Trophoblast cell (in vitro differentiated cells and primary cell): ENCODE measurements at regions not wholly inside any gene's neighbourhood (a gene's known extent, or its start where the extent isn't known, plus 50 kb on each side); places are given as distances from the start of the nearest gene placed in this dataset.

Source experiments
- DNase-seq, 2 donors: peaks; one replicate each; pipeline ENCODE4 v3.0.0-alpha.2; 2016
- H2AFZ ChIP-seq: 2 replicates; pipeline ENCODE4 v1.6.1; 2013; ENCODE audit warnings: low read length, moderate library complexity, mild to moderate bottlenecking; ENCODE audit not compliant: insufficient read depth, poor library complexity
- H2AK5ac ChIP-seq: 2 replicates; pipeline ENCODE4 v1.6.1; 2013; ENCODE audit warnings: mild to moderate bottlenecking, low read length
- H2BK120ac ChIP-seq: 2 replicates; pipeline ENCODE4 v1.6.1; 2013; ENCODE audit warnings: low read length, mild to moderate bottlenecking, moderate library complexity; ENCODE audit not compliant: insufficient read depth, poor library complexity
- H2BK12ac ChIP-seq: 2 replicates; pipeline ENCODE4 v1.6.1; 2013; ENCODE audit warnings: mild to moderate bottlenecking, low read length, moderate library complexity
- H2BK5ac ChIP-seq: 2 replicates; pipeline ENCODE4 v1.6.1; 2013; ENCODE audit warnings: low read length, low read depth, moderate library complexity, mild to moderate bottlenecking; ENCODE audit not compliant: poor library complexity
- H3K14ac ChIP-seq: 2 replicates; pipeline ENCODE4 v1.6.1; 2013; ENCODE audit warnings: mild to moderate bottlenecking, low read length
- H3K18ac ChIP-seq: 2 replicates; pipeline ENCODE4 v1.6.1; 2013; ENCODE audit warnings: mild to moderate bottlenecking, low read length
- H3K23ac ChIP-seq: 2 replicates; pipeline ENCODE4 v1.6.1; 2013; ENCODE audit warnings: low read length
- H3K27ac ChIP-seq: 2 replicates; pipeline ENCODE4 v1.5.1; 2013; ENCODE audit warnings: low read depth, mild to moderate bottlenecking, inconsistent platforms, low read length, moderate library complexity
- H3K27me3 ChIP-seq: 2 replicates; pipeline ENCODE4 v1.6.1; 2013; ENCODE audit warnings: inconsistent platforms, mild to moderate bottlenecking, low read length, moderate library complexity; ENCODE audit not compliant: insufficient read depth
- H3K36me3 ChIP-seq, 2 experiments: 1 replicate in 1 of 2; 2 replicates in 1 of 2; pipeline ENCODE4 v1.6.1; 2013; ENCODE audit warnings: low read length in 2 of 2, mild to moderate bottlenecking in 2 of 2, moderate library complexity in 1 of 2; ENCODE audit not compliant: insufficient read depth in 2 of 2, control insufficient read depth in 1 of 2
- H3K4ac ChIP-seq: 2 replicates; pipeline ENCODE4 v1.6.1; 2013; ENCODE audit warnings: low read depth, mild to moderate bottlenecking, low read length, moderate library complexity
- H3K4me1 ChIP-seq, 2 experiments: 1 replicate in 1 of 2; 2 replicates in 1 of 2; pipeline ENCODE4 v1.6.1; 2013; ENCODE audit warnings: low read length in 2 of 2, mild to moderate bottlenecking in 2 of 2, moderate library complexity in 1 of 2; ENCODE audit not compliant: insufficient read depth in 2 of 2, control insufficient read depth in 1 of 2
- H3K4me2 ChIP-seq: 2 replicates; pipeline ENCODE4 v1.6.1; 2013; ENCODE audit warnings: inconsistent platforms, mild to moderate bottlenecking, low read length, moderate library complexity
- H3K4me3 ChIP-seq: 2 replicates; pipeline ENCODE4 v1.5.1; 2013; ENCODE audit warnings: mild to moderate bottlenecking, low read depth, low read length, inconsistent platforms
- H3K79me1 ChIP-seq: one replicate; pipeline ENCODE4 v1.6.1; 2013; ENCODE audit warnings: low read length
- H3K79me2 ChIP-seq: 2 replicates; pipeline ENCODE4 v1.6.1; 2013; ENCODE audit warnings: low read length, mild to moderate bottlenecking; ENCODE audit not compliant: control insufficient read depth, insufficient read depth, poor library complexity
- H3K9ac ChIP-seq: 2 replicates; pipeline ENCODE4 v1.6.1; 2013; ENCODE audit warnings: mild to moderate bottlenecking, low read length
- H3K9me3 ChIP-seq: 2 replicates; pipeline ENCODE4 v1.6.1; 2013; ENCODE audit warnings: low read depth, mild to moderate bottlenecking, control low read depth, inconsistent platforms, low read length; ENCODE audit not compliant: insufficient read depth
- H4K12ac ChIP-seq: 2 replicates; pipeline ENCODE4 v1.6.1; 2013; ENCODE audit warnings: low read depth, mild to moderate bottlenecking, low read length, moderate library complexity
- H4K8ac ChIP-seq: 2 replicates; pipeline ENCODE4 v1.6.1; 2013; ENCODE audit warnings: low read depth, mild to moderate bottlenecking, low read length, moderate library complexity
- H4K91ac ChIP-seq: one replicate; pipeline ENCODE4 v1.6.1; 2013; ENCODE audit warnings: low read depth, mild to moderate bottlenecking, low read length, moderate library complexity
- WGBS: extraction: QIAGEN DNeasy Blood & Tissue Kit; methylation state at CpG from one replicate; pipeline ENCODE4 v1.1.7; 2013; ENCODE audit warnings: missing lambda C conversion rate; ENCODE audit not compliant: insufficient read length, insufficient coverage; ENCODE audit errors: extremely low coverage; 5-methylcytosine and 5-hydroxymethylcytosine counted together

DNA sequence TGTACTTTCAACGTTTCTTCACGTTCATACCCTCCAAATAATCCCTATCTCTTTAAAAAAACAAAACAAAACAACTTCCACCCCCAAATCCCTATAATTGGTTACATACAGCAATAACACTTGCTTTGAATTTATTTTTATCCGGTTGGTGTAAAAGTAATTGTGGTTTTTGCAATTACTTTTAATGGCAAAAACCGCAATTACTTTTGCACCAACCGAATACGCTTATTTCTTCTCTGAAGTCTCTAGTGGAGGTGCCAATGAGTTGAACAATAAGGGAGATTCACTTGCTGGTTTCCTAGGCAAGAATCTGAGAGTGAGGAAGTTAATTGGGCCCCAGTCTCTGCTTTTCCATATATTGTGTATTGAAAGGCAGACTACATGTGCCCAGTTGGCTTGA lies 133.3 kb downstream of the DACT1 start:
- Histone ChIP-seq H4K12ac (no peak overlapping the region), H2AFZ (no peak overlapping the region), H3K14ac (no peak overlapping the region), H3K18ac (no peak overlapping the region), H4K8ac (no peak overlapping the region), H2AK5ac (no peak overlapping the region), H3K4me2 (no peak overlapping the region), H3K4ac (no peak overlapping the region), H3K23ac (no peak overlapping the region), H3K9ac (no peak overlapping the region), H4K91ac (no peak overlapping the region), H3K9me3 (peaks cover 5% of the 10 kb centered on the region), H3K27ac (no peak overlapping the region), H3K36me3 (no peaks in the 10 kb centered on the region), H3K4me1 (peaks cover 10 to 15% of the 10 kb centered on the region in 2 experiments), H2BK5ac (no peak overlapping the region), H3K4me3 (no peak overlapping the region), H3K79me1 (peaks cover 3% of the 10 kb centered on the region), H3K27me3 (no peaks in the 10 kb centered on the region), H2BK12ac (no peak overlapping the region), H3K79me2 (no peaks in the 10 kb centered on the region), H2BK120ac (no peak overlapping the region)
- DNase-seq, result no peak
- WGBS, result 100% methylated on average over 2 of the region's 6 CpGs

- H3K27ac ChIP-seq, result no peak overlapping the region
- no peaks in the 10 kb centered on the region for H3K79me2 ChIP-seq
- no peak overlapping the region for H3K14ac ChIP-seq
- H3K23ac ChIP-seq, result no peak overlapping the region
- no peak overlapping the region for H3K4me3 ChIP-seq
- H3K36me3 ChIP-seq, result no peaks in the 10 kb centered on the region
- H3K18ac ChIP-seq, result no peak overlapping the region
- DNase-seq, result no peak
- peaks cover 5% of the 10 kb centered on the region for H3K9me3 ChIP-seq
- no peak overlapping the region for H3K4ac ChIP-seq
- no peak overlapping the region for H2BK5ac ChIP-seq
- no peak overlapping the region for H3K4me2 ChIP-seq
- H2AK5ac ChIP-seq, result no peak overlapping the region
- H3K79me1 ChIP-seq, result peaks cover 3% of the 10 kb centered on the region
- no peak overlapping the region for H3K9ac ChIP-seq
- no peak overlapping the region for H4K91ac ChIP-seq
- no peak overlapping the region for H4K12ac ChIP-seq
- WGBS, result no CpG with 5 or more reads among the region's 3 CpGs
- no peaks in the 10 kb centered on the region for H3K27me3 ChIP-seq
- no peak overlapping the region for H2BK12ac ChIP-seq
- H3K4me1 ChIP-seq, result peaks cover 10 to 18% of the 10 kb centered on the region in 2 experiments
- H2AFZ ChIP-seq, result no peak overlapping the region
- H4K8ac ChIP-seq, result no peak overlapping the region
- no peak overlapping the region for H2BK120ac ChIP-seq
Measured at GRCh38 chr14:58772116-58772515, 134.4 kb downstream of the DACT1 start.

DNA sequence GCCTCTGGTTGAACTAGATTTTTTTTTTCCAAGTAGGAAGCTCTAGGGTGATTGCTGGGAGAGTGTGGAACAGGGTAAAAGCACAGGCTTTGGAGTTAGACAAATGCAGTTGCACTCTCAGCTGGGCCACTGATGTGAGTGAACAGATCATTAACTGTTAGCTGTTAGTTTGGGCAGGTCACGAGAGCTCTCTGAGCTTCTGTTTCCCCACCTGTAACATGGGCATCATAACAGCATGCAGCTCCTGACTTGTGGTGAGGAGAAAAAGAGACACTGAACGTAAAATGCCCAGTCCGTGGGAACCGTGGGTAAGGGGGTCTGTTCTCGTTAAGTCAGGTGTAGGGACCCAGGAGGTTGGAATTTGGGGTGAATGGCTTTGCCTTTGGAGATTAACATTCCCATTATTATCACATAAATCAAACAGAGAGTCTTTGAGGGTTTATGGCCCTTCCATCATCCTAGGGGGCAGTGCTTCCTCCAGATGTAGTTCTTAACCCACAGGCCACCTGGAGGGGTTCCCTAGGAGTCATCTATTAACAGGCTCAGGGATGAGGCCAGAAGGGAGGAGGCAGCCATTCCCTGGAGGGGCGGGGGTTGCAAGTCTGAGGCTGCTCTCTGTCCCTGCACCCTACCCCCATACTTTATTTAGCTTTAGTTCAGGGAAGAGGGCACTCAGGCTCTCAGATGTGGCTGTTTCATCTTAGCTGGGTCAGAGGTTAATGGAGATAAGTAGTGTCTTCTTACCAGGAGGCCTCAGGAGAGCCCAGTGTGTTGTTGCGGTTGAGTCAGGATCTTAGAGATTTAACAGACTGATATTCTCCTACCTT lies 135.2 kb downstream of the DACT1 start:
- Histone ChIP-seq H2AK5ac (peak overlapping the region; percentile 10), H4K91ac (peak overlapping the region; percentile 36), H4K8ac (peak overlapping the region; percentile 21), H2BK5ac (peak overlapping the region; percentile 22), H2AFZ (no peak overlapping the region), H3K27me3 (no peaks in the 10 kb centered on the region), H3K4me3 (no peak overlapping the region), H3K18ac (no peak overlapping the region), H3K79me2 (no peaks in the 10 kb centered on the region), H3K9me3 (peaks cover 5% of the 10 kb centered on the region), H3K36me3 (no peaks in the 10 kb centered on the region), H3K79me1 (peaks cover 3% of the 10 kb centered on the region), H3K27ac (peak overlapping the region; percentile 50), H3K4ac (no peak overlapping the region), H3K23ac (no peak overlapping the region), H3K4me2 (no peak overlapping the region), H2BK12ac (peak overlapping the region; percentile 15), H3K9ac (no peak overlapping the region), H3K4me1 (peaks cover 17 to 25% of the 10 kb centered on the region in 2 experiments), H3K14ac (peak overlapping the region; percentile 13), H4K12ac (no peak overlapping the region), H2BK120ac (peak overlapping the region; percentile 8)
- WGBS, result no CpG with 5 or more reads among the region's 7 CpGs
- DNase-seq, result no peak

- H3K9me3 ChIP-seq, result peaks cover 5% of the 10 kb centered on the region
- H3K23ac ChIP-seq, result no peak overlapping the region
- no peaks in the 10 kb centered on the region for H3K36me3 ChIP-seq
- H3K9ac ChIP-seq, result no peak overlapping the region
- H2BK120ac ChIP-seq, result peak overlapping the region; percentile 26
- H2AK5ac ChIP-seq, result peak overlapping the region; percentile 1
- H3K4me2 ChIP-seq, result no peak overlapping the region
- H3K27ac ChIP-seq, result peak overlapping the region; percentile 71
- peak overlapping the region; percentile 28 for H3K4ac ChIP-seq
- DNase-seq, result no peak
- H4K12ac ChIP-seq, result no peak overlapping the region
- peak overlapping the region; percentile 30 for H3K14ac ChIP-seq
- no peaks in the 10 kb centered on the region for H3K27me3 ChIP-seq
- H2BK12ac ChIP-seq, result peak overlapping the region; percentile 6
- H3K4me1 ChIP-seq, result peaks cover 14 to 25% of the 10 kb centered on the region in 2 experiments
- H2BK5ac ChIP-seq, result peak overlapping the region; percentile 38
- no peak overlapping the region for H4K8ac ChIP-seq
- peaks cover 3% of the 10 kb centered on the region for H3K79me1 ChIP-seq
- H4K91ac ChIP-seq, result no peak overlapping the region
- no peak overlapping the region for H3K18ac ChIP-seq
- no peak overlapping the region for H2AFZ ChIP-seq
- H3K79me2 ChIP-seq, result no peaks in the 10 kb centered on the region
- no peak overlapping the region for H3K4me3 ChIP-seq
- WGBS, result no CpG with 5 or more reads among the region's 1 CpG
Measured at GRCh38 chr14:58774531-58774930, 136.8 kb downstream of the DACT1 start.
